GM12878 (cell line): ENCODE measurements at regions not wholly inside any gene's neighbourhood (a gene's known extent, or its start where the extent isn't known, plus 50 kb on each side); places are given as distances from the start of the nearest gene placed in this dataset.

ENCODE experiments used
- ATAC-seq: fragments of 200-7000 bp; cut with Tn5 transposase; 3 replicates; pipeline ENCODE4 v1.9.1; 2020; ENCODE audit warnings: mild to moderate bottlenecking, moderate library complexity
- BruUV-seq: library from RNA; stranded (reverse); fragments of 400-500 nt; replicated peaks from 2 replicates; lab custom pipeline; 2021; lab: Mats Ljungman, UMichigan
- CTCF ChIA-PET: fragments of 300-600 bp; sonication (Branson Sonifier 250); formaldehyde crosslinking; extraction: SDS; loops from one replicate; lab custom pipeline; 2021; ENCODE audit warnings: inconsistent platforms; lab: Yijun Ruan, JAX
- POLR2A ChIA-PET: fragments of 350-600 bp; formaldehyde crosslinking; extraction: SDS; loops from one replicate; lab custom pipeline; 2021; ENCODE audit warnings: inconsistent platforms; lab: Charles Lee
- RAD21 ChIA-PET: fragments of 300-600 bp; sonication (Branson Sonifier 250); formaldehyde crosslinking; loops from one replicate; lab custom pipeline; 2023; ENCODE audit warnings: antibody characterized with exemption; ENCODE audit not compliant: unreplicated experiment; lab: Charles Lee
- SMC1A ChIA-PET: fragments of 300-600 bp; sonication (Branson Sonifier 250); formaldehyde crosslinking; loops from one replicate; lab custom pipeline; 2023; ENCODE audit not compliant: unreplicated experiment, uncharacterized antibody; lab: Charles Lee
- DNase-seq: peaks from one replicate; pipeline ENCODE4 v3.0.0-alpha.2; 2011; ENCODE audit warnings: low read depth, low spot score
- FAIRE-seq: peaks from 3 replicates; lab custom pipeline; 2011; peaks lifted over from hg19 to GRCh38; lab: Jason Lieb, UNC
- H2AFZ ChIP-seq: 2 replicates; pipeline ENCODE4 v1.6.0; 2011; ENCODE audit warnings: low read depth, low read length, control low read depth; ENCODE audit not compliant: control insufficient read depth
- H3K27ac ChIP-seq: 2 replicates; pipeline ENCODE4 v1.5.1; 2011; ENCODE audit warnings: control low read depth; ENCODE audit not compliant: control insufficient read depth, insufficient read depth
- H3K27me3 ChIP-seq, 2 experiments: replicated peaks in 1 of 2; 2 replicates each; pipeline versions ENCODE4 v1.6.0 to v1.6.1; 2011; ENCODE audit warnings: low read length in 1 of 2; ENCODE audit not compliant: control insufficient read depth in 2 of 2, insufficient read depth in 2 of 2
- H3K36me3 ChIP-seq, 2 experiments: 2 replicates each; pipeline ENCODE4 v1.5.1; 2011; ENCODE audit warnings: low read length in 1 of 2; ENCODE audit not compliant: control insufficient read depth in 2 of 2, insufficient read depth in 2 of 2
- H3K4me1 ChIP-seq: 2 replicates; pipeline ENCODE4 v1.6.1; 2011; ENCODE audit warnings: mild to moderate bottlenecking, low read length, moderate library complexity, mixed read lengths; ENCODE audit not compliant: control insufficient read depth, insufficient read depth
- H3K4me2 ChIP-seq: 2 replicates; pipeline ENCODE4 v1.6.0; 2011; ENCODE audit warnings: control low read depth; ENCODE audit not compliant: control insufficient read depth, insufficient read depth
- H3K4me3 ChIP-seq: fragments of 200-600 bp; sonication (generic); 2 replicates; pipeline ENCODE4 v1.5.1; 2016
- H3K79me2 ChIP-seq: 2 replicates; pipeline ENCODE4 v1.6.0; 2011; ENCODE audit warnings: low read length; ENCODE audit not compliant: control insufficient read depth, insufficient read depth
- H3K9ac ChIP-seq: 2 replicates; pipeline ENCODE4 v1.8.0; 2011; ENCODE audit warnings: low read length, control low read depth, mixed read lengths; ENCODE audit not compliant: control insufficient read depth, insufficient read depth
- H3K9me3 ChIP-seq: replicated peaks from 3 replicates; pipeline ENCODE4 v1.5.1; 2011; ENCODE audit warnings: mild to moderate bottlenecking, low read length; ENCODE audit not compliant: control insufficient read depth, insufficient read depth
- H4K20me1 ChIP-seq: 2 replicates; pipeline ENCODE4 v1.6.0; 2011; ENCODE audit not compliant: control insufficient read depth, insufficient read depth
- CBX3 ChIP-seq: fragments of 200-600 bp; sonication (generic); IDR thresholded peaks from 2 replicates; pipeline ENCODE4 v1.6.1; 2016; ENCODE audit warnings: low read depth, borderline replicate concordance
- CEBPB ChIP-seq, 2 experiments: fragments of 150-350 bp in 1 of 2; IDR thresholded peaks; 2 replicates each; pipeline ENCODE4 v1.6.1; 2012 to 2014; ENCODE audit warnings: low read depth in 2 of 2, low read length in 2 of 2, borderline replicate concordance in 1 of 2, inconsistent platforms in 1 of 2
- CHD2 ChIP-seq: IDR thresholded peaks from 2 replicates; pipeline ENCODE4 v1.6.1; 2011; ENCODE audit warnings: low read depth, low read length, improper control_type of control experiment, borderline replicate concordance
- CTCF ChIP-seq, 3 experiments: IDR thresholded peaks in 2 of 3; conservative IDR thresholded peaks in 1 of 3; 2 replicates each; pipeline ENCODE4 v1.5.1; 2011; ENCODE audit warnings: low read depth in 3 of 3, low read length in 3 of 3, mild to moderate bottlenecking in 3 of 3, control low read depth in 2 of 3, moderate library complexity in 2 of 3, inconsistent platforms in 1 of 3, mixed read lengths in 1 of 3; ENCODE audit not compliant: control insufficient read depth in 2 of 3, insufficient read depth in 1 of 3; ENCODE audit errors: extremely low read depth in 1 of 3
- ESRRA ChIP-seq: IDR thresholded peaks from 2 replicates; pipeline ENCODE4 v1.6.1; 2012; ENCODE audit warnings: mild to moderate bottlenecking, low read length, improper control_type of control experiment
- HDGF ChIP-seq: fragments of 450-650 bp; IDR thresholded peaks from 2 replicates; pipeline ENCODE4 v1.6.1; 2016; ENCODE audit warnings: antibody characterized with exemption
- IRF5 ChIP-seq: fragments of 450-650 bp; IDR thresholded peaks from 2 replicates; pipeline ENCODE4 v1.6.1; 2017; ENCODE audit warnings: borderline replicate concordance
- MTA3 ChIP-seq: IDR thresholded peaks from 2 replicates; pipeline ENCODE4 v1.6.1; 2012; ENCODE audit warnings: low read length, inconsistent platforms, borderline replicate concordance
- MYC ChIP-seq: IDR thresholded peaks from 2 replicates; pipeline ENCODE4 v1.6.1; 2011; ENCODE audit warnings: mild to moderate bottlenecking, low read length, moderate library complexity, inconsistent platforms; ENCODE audit not compliant: insufficient read depth, insufficient replicate concordance, insufficient read length, severe bottlenecking
- PML ChIP-seq: IDR thresholded peaks from 2 replicates; pipeline ENCODE4 v1.6.1; 2012; ENCODE audit warnings: low read length, inconsistent platforms
- RAD21 ChIP-seq: IDR thresholded peaks from 2 replicates; pipeline ENCODE4 v1.6.1; 2011; ENCODE audit warnings: mild to moderate bottlenecking, low read depth, low read length, moderate library complexity; ENCODE audit not compliant: insufficient read depth
- RCOR1 ChIP-seq: conservative IDR thresholded peaks from 2 replicates; pipeline ENCODE4 v1.6.1; 2012; ENCODE audit warnings: low read depth, low read length, improper control_type of control experiment
- SRF ChIP-seq, 2 experiments: IDR thresholded peaks; 2 replicates each; pipeline ENCODE4 v1.6.1; 2011; ENCODE audit warnings: low read depth in 2 of 2, low read length in 2 of 2, mild to moderate bottlenecking in 1 of 2, moderate library complexity in 1 of 2
- ZBTB40 ChIP-seq: fragments of 450-650 bp; IDR thresholded peaks from 2 replicates; pipeline ENCODE4 v1.6.1; 2016; ENCODE audit warnings: mild to moderate bottlenecking, moderate library complexity, borderline replicate concordance
- WGBS: methylation state at CpG from one replicate; pipeline ENCODE4 v1.1.6; 2016; ENCODE audit warnings: low lambda C conversion rate; ENCODE audit not compliant: insufficient replicate concordance, insufficient coverage; ENCODE audit errors: missing lambda C conversion rate; 5-methylcytosine and 5-hydroxymethylcytosine counted together
- in situ Hi-C: fragments of 300-500 bp; cut with MboI; formaldehyde crosslinking; loops from 9 replicates; pipeline ENCODE4 v1.14.3; 2018; ENCODE audit warnings: mixed read lengths
- intact Hi-C: fragments of 100-400 bp; cut with micrococcal nuclease; formaldehyde crosslinking; loops from one replicate; pipeline ENCODE4 v1.14.2; 2022; ENCODE audit not compliant: unreplicated experiment

DNA sequence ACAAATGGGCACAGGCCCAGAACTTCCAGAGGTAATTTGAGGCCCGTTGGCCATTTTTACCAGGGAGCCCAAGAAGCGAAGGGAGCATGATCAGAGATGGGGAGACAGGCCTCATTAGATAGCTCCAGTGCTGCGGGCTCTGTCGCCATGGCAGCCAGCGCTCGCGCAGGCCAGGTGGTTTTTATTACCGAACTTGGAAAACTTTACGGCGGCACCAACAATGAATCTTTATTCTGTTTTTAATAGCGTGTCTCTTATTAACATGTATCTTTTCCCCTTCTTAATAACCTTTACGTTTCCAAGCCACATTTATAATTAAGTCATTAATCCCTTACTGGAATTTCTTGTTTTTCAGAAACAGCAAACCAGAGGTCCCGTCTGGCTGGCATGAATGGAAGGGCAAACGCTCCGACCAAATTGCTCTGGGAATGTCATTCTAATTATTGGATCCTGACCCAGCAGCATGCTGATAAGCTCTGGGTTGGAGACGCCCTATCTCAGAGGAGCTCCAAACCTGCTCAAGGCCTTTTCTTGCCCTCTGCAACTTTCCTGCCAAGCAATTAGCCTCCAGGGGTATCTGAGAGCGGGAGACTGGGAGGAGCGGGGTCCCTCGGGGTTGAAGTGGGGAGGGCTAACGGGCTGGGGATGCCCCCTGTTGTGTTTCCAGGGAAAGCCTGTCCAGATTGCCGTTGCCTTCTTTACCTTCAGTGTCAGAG lies 256.4 kb downstream of the TLE3 start:
- intact Hi-C loops (no loop called here), in situ Hi-C loops (no loop called here)
- Histone ChIP-seq H3K9ac (no peak overlapping the region), H3K27ac (no peak overlapping the region), H3K79me2 (no peaks in the 10 kb centered on the region), H3K36me3 (no peaks in the 10 kb centered on the region), H3K9me3 (no peaks in the 10 kb centered on the region), H4K20me1 (no peaks in the 10 kb centered on the region), H2AFZ (no peak overlapping the region), H3K4me2 (no peak overlapping the region), H3K27me3 (no peaks in the 10 kb centered on the region), H3K4me3 (no peak overlapping the region), H3K4me1 (no peaks in the 10 kb centered on the region)
- 48% methylated on average over 21 of the region's 21 CpGs for WGBS
- no TSS peak for BruUV-seq
- DNase-seq (no peak), FAIRE-seq (no peak), ATAC-seq (no peak)
- ChIA-PET CTCF (no interaction called here), SMC1A (no interaction called here), POLR2A (no interaction called here), RAD21 (no interaction called here)
- TF ChIP-seq ESRRA (no peak), CHD2 (no peak), MYC (no peak), RCOR1 (no peak), IRF5 (no peak), SRF (IDR thresholded peaks at IDR 0.05; ENCODE audit: low read depth in 2 of 2, low read length in 2 of 2) (no peak), HDGF (no peak), ZBTB40 (no peak), PML (no peak), CTCF (IDR thresholded peaks at IDR 0.05 in 2 of 3, conservative IDR thresholded peaks at IDR 0.05 in 1 of 3; ENCODE audit: control insufficient read depth in 2 of 3, extremely low read depth in 1 of 3, insufficient read depth in 1 of 3, low read depth in 3 of 3, low read length in 3 of 3) (no peak), CBX3 (no peak), RAD21 (no peak), CEBPB (IDR thresholded peaks at IDR 0.05; ENCODE audit: borderline replicate concordance in 1 of 2, low read depth in 2 of 2, low read length in 2 of 2) (no peak), MTA3 (no peak)
